Mesothelial cell of epicardium (in vitro differentiated cells): ENCODE measurements at regions not wholly inside any gene's neighbourhood (a gene's known extent, or its start where the extent isn't known, plus 50 kb on each side); places are given as distances from the start of the nearest gene placed in this dataset.

Experiments used
- DNase-seq, 2 experiments: peaks; one replicate each; pipeline ENCODE4 v3.0.0; 2021; ENCODE audit warnings: low spot score in 2 of 2; ENCODE audit not compliant: unreplicated experiment in 2 of 2
- H3K27ac Mint-ChIP-seq: 2 replicates; pipeline ENCODE4 v1.8.0; 2021; ENCODE audit warnings: mixed read lengths
- H3K27me3 Mint-ChIP-seq: 2 replicates; pipeline ENCODE4 v1.8.0; 2021; ENCODE audit warnings: low read depth, mixed read lengths
- H3K36me3 Mint-ChIP-seq: 2 replicates; pipeline ENCODE4 v1.8.0; 2021; ENCODE audit warnings: mixed read lengths
- H3K4me1 Mint-ChIP-seq: 2 replicates; pipeline ENCODE4 v1.8.0; 2021; ENCODE audit warnings: mixed read lengths
- H3K4me3 Mint-ChIP-seq: 2 replicates; pipeline ENCODE4 v1.8.0; 2021; ENCODE audit warnings: mild to moderate bottlenecking, moderate library complexity, mixed read lengths
- H3K9me3 Mint-ChIP-seq: 2 replicates; pipeline ENCODE4 v1.8.0; 2021; ENCODE audit warnings: mixed read lengths
- TF ChIP-seq, protein P1 (sequence below): fragments of 200-600 bp; sonication (generic); IDR thresholded peaks from one replicate; pipeline ENCODE4 v1.5.0; 2021; ENCODE audit warnings: antibody characterized with exemption; ENCODE audit not compliant: unreplicated experiment

DNA sequence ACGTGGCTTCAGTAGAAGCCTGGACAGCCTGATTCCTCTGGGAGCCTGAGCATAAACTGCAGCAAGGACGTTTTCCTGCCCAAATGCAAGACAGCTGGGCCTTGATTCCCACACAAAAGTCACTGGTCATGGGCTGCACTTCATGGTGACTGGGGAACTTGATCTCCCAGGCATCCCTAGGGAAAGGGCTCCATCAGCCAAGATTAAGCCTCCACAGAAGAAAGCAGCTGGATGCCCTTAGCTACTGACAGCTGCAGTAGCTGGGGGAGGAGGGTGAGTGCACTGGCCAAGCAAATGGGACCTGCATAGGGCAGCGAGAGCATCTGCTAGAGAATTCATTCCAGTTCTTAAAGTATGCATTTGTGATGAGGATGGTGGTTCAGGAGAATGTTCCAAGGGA is 267.4 kb upstream of the ISX start:
- H3K4me1 Mint-ChIP-seq, result peaks cover 40% of the 10 kb centered on the region
- H3K9me3 Mint-ChIP-seq, result no peaks in the 10 kb centered on the region
- no peak overlapping the region for H3K4me3 Mint-ChIP-seq
- TF ChIP-seq, protein P1, sequence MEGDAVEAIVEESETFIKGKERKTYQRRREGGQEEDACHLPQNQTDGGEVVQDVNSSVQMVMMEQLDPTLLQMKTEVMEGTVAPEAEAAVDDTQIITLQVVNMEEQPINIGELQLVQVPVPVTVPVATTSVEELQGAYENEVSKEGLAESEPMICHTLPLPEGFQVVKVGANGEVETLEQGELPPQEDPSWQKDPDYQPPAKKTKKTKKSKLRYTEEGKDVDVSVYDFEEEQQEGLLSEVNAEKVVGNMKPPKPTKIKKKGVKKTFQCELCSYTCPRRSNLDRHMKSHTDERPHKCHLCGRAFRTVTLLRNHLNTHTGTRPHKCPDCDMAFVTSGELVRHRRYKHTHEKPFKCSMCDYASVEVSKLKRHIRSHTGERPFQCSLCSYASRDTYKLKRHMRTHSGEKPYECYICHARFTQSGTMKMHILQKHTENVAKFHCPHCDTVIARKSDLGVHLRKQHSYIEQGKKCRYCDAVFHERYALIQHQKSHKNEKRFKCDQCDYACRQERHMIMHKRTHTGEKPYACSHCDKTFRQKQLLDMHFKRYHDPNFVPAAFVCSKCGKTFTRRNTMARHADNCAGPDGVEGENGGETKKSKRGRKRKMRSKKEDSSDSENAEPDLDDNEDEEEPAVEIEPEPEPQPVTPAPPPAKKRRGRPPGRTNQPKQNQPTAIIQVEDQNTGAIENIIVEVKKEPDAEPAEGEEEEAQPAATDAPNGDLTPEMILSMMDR, result no peak
- DNase-seq, result no peak
- H3K27ac Mint-ChIP-seq, result no peak overlapping the region
- no peaks in the 10 kb centered on the region for H3K36me3 Mint-ChIP-seq
- H3K27me3 Mint-ChIP-seq, result peaks cover 6% of the 10 kb centered on the region

DNA sequence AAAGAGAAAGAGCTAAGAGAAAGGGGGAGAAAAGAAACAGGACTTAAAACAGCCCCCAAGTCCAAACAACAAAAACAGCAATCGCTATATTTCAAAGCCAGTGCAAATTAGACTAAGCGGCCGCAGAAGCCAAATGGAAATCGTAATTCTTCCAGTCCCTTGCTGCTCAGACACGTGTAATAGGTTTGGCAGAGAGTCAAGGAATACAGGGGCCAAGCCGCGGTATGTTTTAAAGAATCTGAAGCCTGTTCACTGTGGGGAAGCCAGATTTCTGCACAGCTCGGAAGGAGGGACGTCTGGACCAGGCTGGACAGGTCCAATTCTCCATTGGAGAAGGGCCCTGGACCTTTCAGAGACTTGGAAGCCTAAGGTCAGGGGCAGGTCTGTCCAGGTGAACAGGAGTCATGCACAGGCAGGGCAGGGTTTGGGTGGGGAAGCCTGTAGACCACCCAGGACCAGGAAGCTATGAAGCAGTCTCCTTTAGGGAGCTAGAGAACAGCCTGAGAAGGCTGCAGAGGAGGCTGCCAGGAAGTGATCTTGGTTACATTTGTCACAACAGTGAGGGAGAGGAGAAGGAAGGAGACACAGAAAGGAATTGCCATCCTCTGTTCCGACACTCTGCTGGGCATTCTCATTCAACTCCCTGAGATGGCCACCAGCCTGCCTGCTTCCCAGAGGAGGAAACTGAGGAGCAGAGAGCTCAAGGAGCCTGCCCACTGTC is 265.5 kb upstream of the ISX start:
- Mint-ChIP-seq H3K27ac (peak overlapping the region; percentile 96), H3K4me1 (peaks cover 41% of the 10 kb centered on the region)

DNA sequence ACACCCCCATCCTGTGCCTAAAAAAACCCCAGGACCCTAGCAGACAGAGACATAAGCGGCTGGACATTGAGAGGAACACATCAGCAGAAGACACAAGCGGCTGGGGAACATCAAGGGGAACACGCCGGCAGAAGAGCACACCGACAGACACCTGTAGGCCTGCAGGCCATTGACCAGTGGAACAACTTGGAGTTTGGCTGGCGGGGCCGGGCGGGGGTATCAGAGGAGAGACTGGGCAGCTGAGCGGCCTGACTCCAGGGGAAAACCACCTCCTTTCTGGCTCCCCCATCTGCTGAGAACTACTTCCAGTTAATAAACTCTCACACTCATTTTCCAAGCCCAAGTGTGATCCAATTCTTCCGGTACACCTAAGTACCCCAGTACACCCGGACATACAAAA is 264.7 kb upstream of the ISX start:
- TF ChIP-seq, protein P1, result no peak
- no peaks in the 10 kb centered on the region for H3K36me3 Mint-ChIP-seq
- peaks cover 11% of the 10 kb centered on the region for H3K27me3 Mint-ChIP-seq
- DNase-seq, result no peak
- H3K4me3 Mint-ChIP-seq, result no peak overlapping the region
- no peaks in the 10 kb centered on the region for H3K9me3 Mint-ChIP-seq
- H3K27ac Mint-ChIP-seq, result no peak overlapping the region
- H3K4me1 Mint-ChIP-seq, result peaks cover 41% of the 10 kb centered on the region

More for the DNA sequence above, 265.5 kb upstream of the ISX start:
- Mint-ChIP-seq H3K4me3 (no peak overlapping the region), H3K27me3 (peaks cover 11% of the 10 kb centered on the region), H3K9me3 (no peaks in the 10 kb centered on the region), H3K36me3 (no peaks in the 10 kb centered on the region)
- TF ChIP-seq, protein P1, result no peak
- DNase-seq, result peak in 1 of 2 experiments; percentile 64

DNA sequence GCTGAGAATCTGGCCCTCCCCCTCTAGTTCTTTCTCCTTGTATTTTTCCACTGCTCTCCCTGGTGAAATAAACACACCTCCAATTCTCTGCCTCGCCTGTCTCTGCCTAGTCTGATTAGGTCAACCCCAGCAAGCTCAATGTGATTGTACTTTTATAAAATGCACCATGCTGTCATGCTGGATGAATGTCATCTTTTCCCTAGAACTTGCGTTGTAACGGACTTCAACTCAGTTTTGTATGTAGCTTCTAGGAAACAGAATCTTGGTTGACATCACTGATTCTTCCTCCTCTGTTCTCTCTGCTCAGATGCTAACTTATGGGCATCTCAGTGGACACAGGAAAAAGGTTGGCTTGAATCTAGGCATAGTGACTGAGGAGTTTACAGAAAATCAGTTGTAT is 261.9 kb upstream of the ISX start:
- no peak overlapping the region for H3K27ac Mint-ChIP-seq
- DNase-seq, result no peak
- no peaks in the 10 kb centered on the region for H3K36me3 Mint-ChIP-seq
- H3K9me3 Mint-ChIP-seq, result peaks cover 9% of the 10 kb centered on the region
- peaks cover 8% of the 10 kb centered on the region for H3K27me3 Mint-ChIP-seq
- H3K4me1 Mint-ChIP-seq, result peaks cover 30% of the 10 kb centered on the region
- no peak overlapping the region for H3K4me3 Mint-ChIP-seq
- TF ChIP-seq, protein P1, result no peak

DNA sequence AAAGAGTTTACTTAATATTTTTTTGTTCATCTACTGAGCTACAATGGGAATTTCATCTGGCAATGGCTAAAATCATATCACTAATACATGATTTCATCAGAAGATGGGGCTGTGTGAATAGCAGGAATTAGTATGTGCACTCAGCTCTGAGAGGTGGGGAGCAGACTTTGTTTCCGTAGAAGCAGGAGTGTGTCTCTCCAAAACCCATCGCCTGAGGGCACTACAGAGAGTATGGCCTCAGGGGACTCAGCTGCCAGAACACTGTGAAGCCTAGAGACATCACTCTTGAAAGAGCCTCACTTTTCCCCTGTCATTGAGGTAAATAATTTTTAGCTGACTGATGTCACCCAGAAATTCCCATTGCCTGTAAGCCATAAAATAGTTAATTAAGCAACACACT is 261.4 kb upstream of the ISX start:
- Mint-ChIP-seq H3K27me3 (peaks cover 8% of the 10 kb centered on the region), H3K27ac (no peak overlapping the region), H3K4me3 (no peak overlapping the region), H3K9me3 (peaks cover 13% of the 10 kb centered on the region), H3K4me1 (peaks cover 25% of the 10 kb centered on the region), H3K36me3 (no peaks in the 10 kb centered on the region)
- TF ChIP-seq, protein P1, result no peak
- no peak for DNase-seq

DNA sequence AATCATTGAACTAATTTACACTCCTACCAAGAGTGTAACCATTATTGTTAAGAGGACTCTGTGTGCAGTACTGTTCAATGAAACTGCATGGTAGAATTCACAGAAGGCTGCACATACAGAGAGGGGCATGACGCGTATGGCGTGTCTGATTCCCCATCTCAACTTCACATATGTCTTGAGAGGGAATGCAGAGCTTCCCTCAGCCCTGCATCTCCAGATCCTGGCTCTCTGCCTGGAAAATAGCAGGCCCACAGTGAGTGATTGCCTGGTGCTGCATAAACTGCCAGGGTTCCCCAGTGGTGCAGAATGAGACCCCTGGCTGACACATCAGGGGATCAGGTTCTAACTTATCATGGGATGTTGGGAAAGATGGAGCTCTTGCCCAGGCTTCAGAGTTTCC is 260.2 kb upstream of the ISX start:
- peaks cover 13% of the 10 kb centered on the region for H3K9me3 Mint-ChIP-seq
- H3K36me3 Mint-ChIP-seq, result no peaks in the 10 kb centered on the region
- H3K27ac Mint-ChIP-seq, result no peak overlapping the region
- TF ChIP-seq, protein P1, result no peak
- no peak for DNase-seq
- no peak overlapping the region for H3K4me3 Mint-ChIP-seq
- peaks cover 13% of the 10 kb centered on the region for H3K4me1 Mint-ChIP-seq
- H3K27me3 Mint-ChIP-seq, result peaks cover 8% of the 10 kb centered on the region
